ENCODE measurements at regions not wholly inside any gene's neighbourhood (a gene's known extent, or its start where the extent isn't known, plus 50 kb on each side); places are given as distances from the start of the nearest gene placed in this dataset.

DNA sequence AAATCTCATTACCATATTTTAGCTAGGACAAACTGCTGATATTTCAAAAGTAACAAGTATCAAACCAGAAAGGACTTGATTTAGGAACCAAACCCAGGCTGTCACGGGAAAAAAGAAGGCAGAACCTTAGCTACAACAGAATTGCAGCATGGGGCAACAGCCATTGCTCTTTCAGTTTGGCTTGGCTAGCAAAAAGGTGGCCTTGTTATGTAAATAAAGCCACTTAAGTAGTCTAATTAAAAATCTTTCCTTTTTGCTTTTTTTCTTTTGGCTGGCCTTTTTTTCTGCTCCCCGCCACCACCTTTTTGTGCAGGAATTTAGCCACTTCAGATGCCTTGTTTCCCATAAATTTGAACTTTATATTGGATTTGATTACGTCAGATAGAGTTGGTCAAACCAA, 235.9 kb downstream of the CPXCR1 start:
- no peak overlapping the region for H3K4me3 ChIP-seq (replicated peaks; ENCODE audit: insufficient read depth, low read length)
- TF ChIP-seq SPI1 (IDR thresholded peaks at IDR 0.05; ENCODE audit: borderline replicate concordance, low read depth) (no peak), GABPA (IDR thresholded peaks at IDR 0.05; ENCODE audit: low read depth) (no peak), POLR2AphosphoS5 (IDR thresholded peaks at IDR 0.05; ENCODE audit: low read depth) (no peak)
- TF ChIP-seq, protein P1, sequence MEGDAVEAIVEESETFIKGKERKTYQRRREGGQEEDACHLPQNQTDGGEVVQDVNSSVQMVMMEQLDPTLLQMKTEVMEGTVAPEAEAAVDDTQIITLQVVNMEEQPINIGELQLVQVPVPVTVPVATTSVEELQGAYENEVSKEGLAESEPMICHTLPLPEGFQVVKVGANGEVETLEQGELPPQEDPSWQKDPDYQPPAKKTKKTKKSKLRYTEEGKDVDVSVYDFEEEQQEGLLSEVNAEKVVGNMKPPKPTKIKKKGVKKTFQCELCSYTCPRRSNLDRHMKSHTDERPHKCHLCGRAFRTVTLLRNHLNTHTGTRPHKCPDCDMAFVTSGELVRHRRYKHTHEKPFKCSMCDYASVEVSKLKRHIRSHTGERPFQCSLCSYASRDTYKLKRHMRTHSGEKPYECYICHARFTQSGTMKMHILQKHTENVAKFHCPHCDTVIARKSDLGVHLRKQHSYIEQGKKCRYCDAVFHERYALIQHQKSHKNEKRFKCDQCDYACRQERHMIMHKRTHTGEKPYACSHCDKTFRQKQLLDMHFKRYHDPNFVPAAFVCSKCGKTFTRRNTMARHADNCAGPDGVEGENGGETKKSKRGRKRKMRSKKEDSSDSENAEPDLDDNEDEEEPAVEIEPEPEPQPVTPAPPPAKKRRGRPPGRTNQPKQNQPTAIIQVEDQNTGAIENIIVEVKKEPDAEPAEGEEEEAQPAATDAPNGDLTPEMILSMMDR (IDR thresholded peaks at IDR 0.05; ENCODE audit: insufficient read depth, low read length): no peak
- TF ChIP-seq, protein P2, sequence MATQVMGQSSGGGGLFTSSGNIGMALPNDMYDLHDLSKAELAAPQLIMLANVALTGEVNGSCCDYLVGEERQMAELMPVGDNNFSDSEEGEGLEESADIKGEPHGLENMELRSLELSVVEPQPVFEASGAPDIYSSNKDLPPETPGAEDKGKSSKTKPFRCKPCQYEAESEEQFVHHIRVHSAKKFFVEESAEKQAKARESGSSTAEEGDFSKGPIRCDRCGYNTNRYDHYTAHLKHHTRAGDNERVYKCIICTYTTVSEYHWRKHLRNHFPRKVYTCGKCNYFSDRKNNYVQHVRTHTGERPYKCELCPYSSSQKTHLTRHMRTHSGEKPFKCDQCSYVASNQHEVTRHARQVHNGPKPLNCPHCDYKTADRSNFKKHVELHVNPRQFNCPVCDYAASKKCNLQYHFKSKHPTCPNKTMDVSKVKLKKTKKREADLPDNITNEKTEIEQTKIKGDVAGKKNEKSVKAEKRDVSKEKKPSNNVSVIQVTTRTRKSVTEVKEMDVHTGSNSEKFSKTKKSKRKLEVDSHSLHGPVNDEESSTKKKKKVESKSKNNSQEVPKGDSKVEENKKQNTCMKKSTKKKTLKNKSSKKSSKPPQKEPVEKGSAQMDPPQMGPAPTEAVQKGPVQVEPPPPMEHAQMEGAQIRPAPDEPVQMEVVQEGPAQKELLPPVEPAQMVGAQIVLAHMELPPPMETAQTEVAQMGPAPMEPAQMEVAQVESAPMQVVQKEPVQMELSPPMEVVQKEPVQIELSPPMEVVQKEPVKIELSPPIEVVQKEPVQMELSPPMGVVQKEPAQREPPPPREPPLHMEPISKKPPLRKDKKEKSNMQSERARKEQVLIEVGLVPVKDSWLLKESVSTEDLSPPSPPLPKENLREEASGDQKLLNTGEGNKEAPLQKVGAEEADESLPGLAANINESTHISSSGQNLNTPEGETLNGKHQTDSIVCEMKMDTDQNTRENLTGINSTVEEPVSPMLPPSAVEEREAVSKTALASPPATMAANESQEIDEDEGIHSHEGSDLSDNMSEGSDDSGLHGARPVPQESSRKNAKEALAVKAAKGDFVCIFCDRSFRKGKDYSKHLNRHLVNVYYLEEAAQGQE (IDR thresholded peaks at IDR 0.05; ENCODE audit: insufficient replicate concordance, low read depth): no peak
- H3K27ac ChIP-seq (replicated peaks): no peak overlapping the region
- no peak for DNase-seq (ENCODE audit: low read depth in 1 of 2, low spot score in 1 of 2)
- no peaks in the 10 kb centered on the region for H3K27me3 ChIP-seq (ENCODE audit: insufficient read depth, poor library complexity, severe bottlenecking)

DNA sequence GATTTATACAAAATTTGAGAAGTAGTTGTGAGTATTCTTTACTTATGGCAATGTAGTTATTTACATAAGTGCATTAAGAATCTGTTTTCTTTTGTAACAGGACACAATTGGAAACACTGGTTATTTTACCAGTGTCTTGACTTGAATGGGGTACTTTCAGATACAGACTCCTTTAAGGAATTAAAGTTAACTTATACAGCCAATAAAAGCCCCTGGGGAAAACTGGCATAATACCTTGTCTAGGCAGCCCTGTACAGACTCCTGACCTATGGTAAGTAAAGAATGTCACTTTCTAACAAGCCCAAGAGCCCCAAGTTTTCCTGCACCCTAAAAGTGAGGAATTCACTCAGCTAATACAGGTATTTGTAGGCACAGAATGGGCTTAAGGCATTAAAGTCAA, 241.8 kb downstream of the CPXCR1 start:
- H3K4me3 ChIP-seq (replicated peaks; ENCODE audit: insufficient read depth, low read length): no peak overlapping the region
- H3K27me3 ChIP-seq (ENCODE audit: insufficient read depth, poor library complexity, severe bottlenecking): no peaks in the 10 kb centered on the region
- TF ChIP-seq POLR2AphosphoS5 (IDR thresholded peaks at IDR 0.05; ENCODE audit: low read depth) (no peak), SPI1 (IDR thresholded peaks at IDR 0.05; ENCODE audit: borderline replicate concordance, low read depth) (no peak), GABPA (IDR thresholded peaks at IDR 0.05; ENCODE audit: low read depth) (no peak)
- TF ChIP-seq, protein P1 (IDR thresholded peaks at IDR 0.05; ENCODE audit: insufficient read depth, low read length): no peak
- TF ChIP-seq, protein P2 (IDR thresholded peaks at IDR 0.05; ENCODE audit: insufficient replicate concordance, low read depth): no peak
- no peak overlapping the region for H3K27ac ChIP-seq (replicated peaks)
- DNase-seq (ENCODE audit: low read depth in 1 of 2, low spot score in 1 of 2): no peak

DNA sequence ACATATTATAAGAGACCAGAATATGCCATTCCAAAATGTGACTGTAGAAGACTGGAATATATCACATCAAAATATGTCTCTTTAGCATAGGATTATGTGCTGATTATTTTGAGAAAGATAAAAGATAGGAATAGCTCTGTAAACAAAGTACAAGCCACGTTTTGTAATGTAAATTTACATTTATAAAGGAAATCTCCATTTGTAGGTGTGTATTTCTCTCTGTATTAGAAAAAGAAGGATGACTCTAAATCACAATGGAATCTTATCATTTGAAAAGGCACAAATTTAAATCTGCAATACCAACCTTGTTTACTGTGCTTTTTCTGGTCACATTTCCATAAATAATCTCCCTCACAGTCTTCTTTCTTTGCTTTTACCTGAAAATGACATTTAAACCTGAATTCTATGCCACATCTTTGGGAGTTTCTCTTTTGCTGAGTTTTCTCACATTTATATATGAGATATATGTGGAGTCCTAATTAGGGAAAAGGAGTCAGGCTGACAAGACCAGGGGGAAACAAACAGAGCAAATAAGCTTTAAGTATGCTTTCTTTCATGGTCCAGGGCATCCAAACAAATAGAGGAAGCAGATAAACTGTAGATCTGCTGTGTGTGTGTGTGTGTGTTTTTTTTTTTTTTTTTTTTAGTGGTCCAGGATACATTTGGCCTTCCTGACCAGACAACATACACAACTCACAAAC, 244.0 kb downstream of the CPXCR1 start:
- no peak overlapping the region for H3K4me3 ChIP-seq (replicated peaks; ENCODE audit: insufficient read depth, low read length)
- H3K27ac ChIP-seq (replicated peaks): no peak overlapping the region
- no peak for TF ChIP-seq GABPA (IDR thresholded peaks at IDR 0.05; ENCODE audit: low read depth)
- TF ChIP-seq, protein P1 (IDR thresholded peaks at IDR 0.05; ENCODE audit: insufficient read depth, low read length): no peak
- TF ChIP-seq SPI1 (IDR thresholded peaks at IDR 0.05; ENCODE audit: borderline replicate concordance, low read depth): no peak
- TF ChIP-seq POLR2AphosphoS5 (IDR thresholded peaks at IDR 0.05; ENCODE audit: low read depth): no peak
- TF ChIP-seq, protein P2 (IDR thresholded peaks at IDR 0.05; ENCODE audit: insufficient replicate concordance, low read depth): no peak
- H3K27me3 ChIP-seq (ENCODE audit: insufficient read depth, poor library complexity, severe bottlenecking): no peaks in the 10 kb centered on the region
- no peak for DNase-seq (ENCODE audit: low read depth in 1 of 2, low spot score in 1 of 2)

Measured in HL-60 (cell line).